Hepatocyte (in vitro differentiated cells): ENCODE measurements at regions not wholly inside any gene's neighbourhood (a gene's known extent, or its start where the extent isn't known, plus 50 kb on each side); places are given as distances from the start of the nearest gene placed in this dataset. TPM values are rescaled to one million over a fixed set of nuclear protein-coding genes. Genes with fewer than 3 reads are reported as not detected.

Source experiments
- DNase-seq: peaks from one replicate; pipeline ENCODE4 v3.0.0-alpha.2; 2016; ENCODE audit warnings: low spot score
- H2AFZ ChIP-seq: fragments of 200-600 bp; sonication (generic); 2 replicates; pipeline ENCODE4 v1.6.0; 2016; ENCODE audit warnings: antibody characterized with exemption, mild to moderate bottlenecking
- H3K27ac ChIP-seq: fragments of 200-600 bp; sonication (generic); 2 replicates; pipeline ENCODE4 v1.5.1; 2016; ENCODE audit warnings: mild to moderate bottlenecking
- H3K27me3 ChIP-seq: fragments of 200-600 bp; sonication (generic); 2 replicates; pipeline ENCODE4 v1.6.1; 2016
- H3K36me3 ChIP-seq: fragments of 200-600 bp; sonication (generic); replicated peaks from 2 replicates; pipeline ENCODE4 v1.5.1; 2016; ENCODE audit warnings: low read depth; ENCODE audit not compliant: insufficient read depth
- H3K4me1 ChIP-seq: fragments of 200-600 bp; sonication (generic); 2 replicates; pipeline ENCODE4 v1.5.1; 2016; ENCODE audit warnings: mild to moderate bottlenecking, moderate library complexity; ENCODE audit not compliant: insufficient read depth
- H3K4me2 ChIP-seq: fragments of 200-600 bp; sonication (generic); 2 replicates; pipeline ENCODE4 v1.6.0; 2016
- H3K4me3 ChIP-seq: fragments of 200-600 bp; sonication (generic); 2 replicates; pipeline ENCODE4 v1.5.1; 2016; ENCODE audit warnings: mild to moderate bottlenecking
- H3K79me2 ChIP-seq: fragments of 200-600 bp; sonication (generic); 2 replicates; pipeline ENCODE4 v1.6.0; 2017; ENCODE audit warnings: mild to moderate bottlenecking
- H3K9me2 ChIP-seq: fragments of 200-600 bp; sonication (generic); replicated peaks from 2 replicates; pipeline ENCODE4 v1.6.0; 2017; ENCODE audit warnings: mild to moderate bottlenecking; ENCODE audit not compliant: insufficient read depth
- H3K9me3 ChIP-seq: fragments of 200-600 bp; sonication (generic); 2 replicates; pipeline ENCODE4 v1.5.1; 2016; ENCODE audit warnings: low read depth, mild to moderate bottlenecking
- H4K20me1 ChIP-seq: fragments of 200-600 bp; sonication (generic); 2 replicates; pipeline ENCODE4 v1.6.0; 2016; ENCODE audit warnings: mild to moderate bottlenecking; ENCODE audit not compliant: insufficient read depth, poor library complexity, severe bottlenecking
- EZH2 ChIP-seq: fragments of 200-600 bp; sonication (generic); IDR thresholded peaks from 2 replicates; pipeline ENCODE4 v1.6.1; 2016; ENCODE audit warnings: antibody characterized with exemption, mild to moderate bottlenecking, borderline replicate concordance
- EZH2phosphoT487 ChIP-seq: fragments of 200-600 bp; sonication (generic); IDR thresholded peaks from one replicate; pipeline ENCODE4 v1.6.1; 2018; ENCODE audit warnings: antibody characterized with exemption, mild to moderate bottlenecking, low read depth, moderate library complexity; ENCODE audit not compliant: unreplicated experiment, severe bottlenecking
- WGBS: methylation state at CpG from one replicate; pipeline ENCODE4 v1.1.6; 2016; ENCODE audit warnings: low lambda C conversion rate; ENCODE audit errors: missing lambda C conversion rate; 5-methylcytosine and 5-hydroxymethylcytosine counted together
- small RNA-seq: library from RNA; depleted of rRNA; stranded (forward); fragments of <200 nt; gene quantifications from one replicate; pipeline ENCODE3, GENCODE V24; 2014
- TF ChIP-seq, protein P1 (sequence below): fragments of 200-600 bp; sonication (generic); IDR thresholded peaks from 2 replicates; pipeline ENCODE4 v1.5.1; 2016; ENCODE audit warnings: antibody characterized with exemption, mild to moderate bottlenecking; ENCODE audit not compliant: poor library complexity

DNA sequence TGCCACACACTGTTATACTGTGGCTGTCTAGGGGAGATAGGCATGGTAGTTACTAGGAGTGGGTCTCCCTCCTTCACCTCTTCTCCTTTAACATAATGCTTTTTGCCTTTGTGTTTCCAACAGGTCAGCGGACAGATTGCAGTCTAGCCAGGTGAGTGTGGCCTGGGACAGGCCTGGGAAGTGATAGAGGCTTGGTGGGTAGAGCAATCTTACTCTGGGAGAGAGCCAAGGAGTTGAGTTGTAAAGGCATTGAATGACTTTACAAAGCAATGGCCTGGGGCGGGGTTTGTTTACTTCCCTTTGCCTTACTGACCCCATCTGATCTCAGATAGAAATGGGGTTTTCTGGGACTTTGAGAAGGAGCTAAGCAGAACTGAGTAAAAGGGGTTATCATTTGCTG lies 51.0 kb upstream of the IKBKE start:
- no peaks in the 10 kb centered on the region for H3K9me3 ChIP-seq
- H3K79me2 ChIP-seq: no peaks in the 10 kb centered on the region
- no peak overlapping the region for H3K4me3 ChIP-seq
- H3K36me3 ChIP-seq: peaks cover 3% of the 10 kb centered on the region
- no peak overlapping the region for H3K27ac ChIP-seq
- no peaks in the 10 kb centered on the region for H3K9me2 ChIP-seq
- H2AFZ ChIP-seq: no peak overlapping the region
- TF ChIP-seq EZH2phosphoT487 (no peak), EZH2 (no peak)
- TF ChIP-seq, protein P1, sequence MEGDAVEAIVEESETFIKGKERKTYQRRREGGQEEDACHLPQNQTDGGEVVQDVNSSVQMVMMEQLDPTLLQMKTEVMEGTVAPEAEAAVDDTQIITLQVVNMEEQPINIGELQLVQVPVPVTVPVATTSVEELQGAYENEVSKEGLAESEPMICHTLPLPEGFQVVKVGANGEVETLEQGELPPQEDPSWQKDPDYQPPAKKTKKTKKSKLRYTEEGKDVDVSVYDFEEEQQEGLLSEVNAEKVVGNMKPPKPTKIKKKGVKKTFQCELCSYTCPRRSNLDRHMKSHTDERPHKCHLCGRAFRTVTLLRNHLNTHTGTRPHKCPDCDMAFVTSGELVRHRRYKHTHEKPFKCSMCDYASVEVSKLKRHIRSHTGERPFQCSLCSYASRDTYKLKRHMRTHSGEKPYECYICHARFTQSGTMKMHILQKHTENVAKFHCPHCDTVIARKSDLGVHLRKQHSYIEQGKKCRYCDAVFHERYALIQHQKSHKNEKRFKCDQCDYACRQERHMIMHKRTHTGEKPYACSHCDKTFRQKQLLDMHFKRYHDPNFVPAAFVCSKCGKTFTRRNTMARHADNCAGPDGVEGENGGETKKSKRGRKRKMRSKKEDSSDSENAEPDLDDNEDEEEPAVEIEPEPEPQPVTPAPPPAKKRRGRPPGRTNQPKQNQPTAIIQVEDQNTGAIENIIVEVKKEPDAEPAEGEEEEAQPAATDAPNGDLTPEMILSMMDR: no peak
- H3K27me3 ChIP-seq: no peaks in the 10 kb centered on the region
- DNase-seq: peak; percentile 54
- no peak overlapping the region for H3K4me2 ChIP-seq
- H4K20me1 ChIP-seq: no peaks in the 10 kb centered on the region
- 75% methylated on average over 2 of the region's 2 CpGs for WGBS
- no peaks in the 10 kb centered on the region for H3K4me1 ChIP-seq

DNA sequence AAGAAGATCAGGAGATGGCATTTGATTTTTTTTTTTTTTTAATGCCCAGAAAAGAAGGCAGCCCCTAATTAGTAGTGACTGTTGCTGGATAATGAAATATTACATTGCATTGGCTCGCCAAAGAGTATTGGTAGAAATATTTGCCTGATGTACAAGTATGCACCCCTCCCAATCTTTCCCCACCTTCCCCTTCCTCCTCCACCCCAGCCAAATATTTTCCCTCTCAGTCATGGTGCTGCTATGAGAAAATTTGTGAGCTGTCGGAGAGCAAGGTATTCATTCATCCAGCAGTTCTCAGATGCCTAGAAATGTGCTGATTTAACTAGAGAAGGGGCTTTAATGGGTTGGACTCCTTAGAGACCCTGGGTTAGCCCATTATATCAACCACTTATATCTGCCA lies 50.5 kb upstream of the IKBKE start:
- H3K79me2 ChIP-seq: no peaks in the 10 kb centered on the region
- no peak for DNase-seq
- no peaks in the 10 kb centered on the region for H3K9me3 ChIP-seq
- no peaks in the 10 kb centered on the region for H4K20me1 ChIP-seq
- H3K27ac ChIP-seq: no peak overlapping the region
- H3K4me1 ChIP-seq: no peaks in the 10 kb centered on the region
- TF ChIP-seq EZH2 (no peak), EZH2phosphoT487 (no peak)
- TF ChIP-seq, protein P1: no peak
- no peak overlapping the region for H2AFZ ChIP-seq
- no peak overlapping the region for H3K4me2 ChIP-seq
- H3K27me3 ChIP-seq: no peaks in the 10 kb centered on the region
- H3K9me2 ChIP-seq: no peaks in the 10 kb centered on the region
- H3K4me3 ChIP-seq: no peak overlapping the region
- H3K36me3 ChIP-seq: peaks cover 3% of the 10 kb centered on the region
- WGBS: 93% methylated on average over 2 of the region's 2 CpGs

DNA sequence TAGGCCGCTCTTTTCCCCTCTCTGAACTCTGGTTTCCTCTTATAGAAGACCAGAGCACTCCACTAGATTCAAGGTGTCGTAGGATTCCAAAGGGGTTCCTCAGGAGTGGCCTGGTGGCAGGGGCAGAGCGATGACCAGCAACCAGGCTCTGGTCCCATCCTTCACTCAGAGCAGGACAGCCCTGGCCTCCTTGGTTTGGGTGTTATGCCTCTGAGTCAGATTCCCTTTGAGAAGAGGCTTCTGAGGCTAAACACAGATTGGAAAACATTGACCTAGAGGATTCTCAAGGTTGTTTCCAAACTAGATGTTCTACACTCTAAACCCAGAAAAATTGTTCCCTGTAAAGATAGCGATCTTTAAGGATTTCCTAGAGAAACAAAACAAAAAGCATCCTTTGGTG lies 49.8 kb upstream of the IKBKE start:
- Histone ChIP-seq H4K20me1 (no peaks in the 10 kb centered on the region), H3K9me3 (no peaks in the 10 kb centered on the region), H3K27ac (no peak overlapping the region), H3K4me3 (no peak overlapping the region), H3K9me2 (no peaks in the 10 kb centered on the region), H3K4me2 (no peak overlapping the region), H3K36me3 (peaks cover 3% of the 10 kb centered on the region), H3K79me2 (no peaks in the 10 kb centered on the region), H3K4me1 (no peaks in the 10 kb centered on the region), H3K27me3 (no peaks in the 10 kb centered on the region), H2AFZ (no peak overlapping the region)
- WGBS: 85% methylated on average over 4 of the region's 4 CpGs
- TF ChIP-seq, protein P1: no peak
- TF ChIP-seq EZH2phosphoT487 (no peak), EZH2 (no peak)
- DNase-seq: no peak

Small RNA genes in the stretch of these regions (small RNA-seq; reads per million reads assigned to genes)
- gene AC244023.1: not detected
